Hepatocyte (in vitro differentiated cells): ENCODE measurements at regions not wholly inside any gene's neighbourhood (a gene's known extent, or its start where the extent isn't known, plus 50 kb on each side); places are given as distances from the start of the nearest gene placed in this dataset.

ENCODE experiments used
- EZH2phosphoT487 ChIP-seq: fragments of 200-600 bp; sonication (generic); IDR thresholded peaks from one replicate; pipeline ENCODE4 v1.6.1; 2018; ENCODE audit warnings: antibody characterized with exemption, mild to moderate bottlenecking, low read depth, moderate library complexity; ENCODE audit not compliant: unreplicated experiment, severe bottlenecking
- TF ChIP-seq, protein P1 (sequence below): fragments of 200-600 bp; sonication (generic); IDR thresholded peaks from 2 replicates; pipeline ENCODE4 v1.5.1; 2016; ENCODE audit warnings: antibody characterized with exemption, mild to moderate bottlenecking; ENCODE audit not compliant: poor library complexity

DNA sequence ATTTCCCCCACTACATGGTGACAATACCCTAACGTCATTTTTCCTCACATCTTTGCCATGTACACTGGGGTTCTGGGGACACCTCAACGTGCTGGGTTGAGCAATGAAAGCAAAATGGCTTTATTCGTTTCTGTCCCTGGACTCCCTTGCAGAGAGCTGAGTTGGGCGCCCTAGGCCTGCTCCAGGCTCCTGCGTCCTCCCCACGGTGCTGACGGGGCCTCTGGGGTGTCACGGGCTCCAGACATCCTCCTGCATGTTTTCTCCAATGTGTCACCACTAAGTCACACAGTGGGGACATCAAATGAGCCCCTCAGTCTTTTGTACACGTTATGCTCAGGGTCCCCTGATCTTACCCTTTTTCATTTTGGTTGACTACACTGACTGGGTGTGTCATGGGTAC is 99.8 kb downstream of the TTLL2 start:
- TF ChIP-seq, protein P1, sequence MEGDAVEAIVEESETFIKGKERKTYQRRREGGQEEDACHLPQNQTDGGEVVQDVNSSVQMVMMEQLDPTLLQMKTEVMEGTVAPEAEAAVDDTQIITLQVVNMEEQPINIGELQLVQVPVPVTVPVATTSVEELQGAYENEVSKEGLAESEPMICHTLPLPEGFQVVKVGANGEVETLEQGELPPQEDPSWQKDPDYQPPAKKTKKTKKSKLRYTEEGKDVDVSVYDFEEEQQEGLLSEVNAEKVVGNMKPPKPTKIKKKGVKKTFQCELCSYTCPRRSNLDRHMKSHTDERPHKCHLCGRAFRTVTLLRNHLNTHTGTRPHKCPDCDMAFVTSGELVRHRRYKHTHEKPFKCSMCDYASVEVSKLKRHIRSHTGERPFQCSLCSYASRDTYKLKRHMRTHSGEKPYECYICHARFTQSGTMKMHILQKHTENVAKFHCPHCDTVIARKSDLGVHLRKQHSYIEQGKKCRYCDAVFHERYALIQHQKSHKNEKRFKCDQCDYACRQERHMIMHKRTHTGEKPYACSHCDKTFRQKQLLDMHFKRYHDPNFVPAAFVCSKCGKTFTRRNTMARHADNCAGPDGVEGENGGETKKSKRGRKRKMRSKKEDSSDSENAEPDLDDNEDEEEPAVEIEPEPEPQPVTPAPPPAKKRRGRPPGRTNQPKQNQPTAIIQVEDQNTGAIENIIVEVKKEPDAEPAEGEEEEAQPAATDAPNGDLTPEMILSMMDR: no peak
- TF ChIP-seq EZH2phosphoT487: no peak
